ENCODE measurements at regions not wholly inside any gene's neighbourhood (a gene's known extent, or its start where the extent isn't known, plus 50 kb on each side); places are given as distances from the start of the nearest gene placed in this dataset.

DNA sequence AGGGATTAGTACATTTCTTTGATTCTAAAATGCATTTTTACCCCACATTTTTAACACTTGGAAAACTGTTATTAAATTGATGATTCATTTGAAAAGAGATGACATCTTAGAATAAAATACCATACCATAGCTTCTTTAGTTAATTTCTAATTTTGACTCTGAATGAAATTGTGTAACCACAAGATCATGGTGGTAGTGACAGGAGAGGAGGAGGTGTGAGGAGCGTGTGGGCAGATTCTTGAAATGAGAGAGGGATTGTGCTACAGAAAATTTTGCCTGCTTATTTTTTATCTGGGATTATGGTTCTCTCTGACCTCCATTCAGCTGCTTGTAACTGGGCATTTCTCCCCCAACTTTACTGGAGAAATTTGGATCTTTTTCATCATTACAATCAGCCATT is 173.3 kb upstream of the CLINT1 start:
- TF ChIP-seq EZH2 (IDR thresholded peaks at IDR 0.05; ENCODE audit: low read length) (no peak), CTCF (optimal IDR thresholded peaks at IDR 0.05 in 1 of 3, IDR thresholded peaks at IDR 0.05 in 1 of 3, conservative IDR thresholded peaks at IDR 0.05 in 1 of 3; ENCODE audit: extremely low read depth in 1 of 3, insufficient read depth in 2 of 3, low read length in 3 of 3) (no peak)

All from keratinocyte (primary cell).